DOHH2 (cell line): ENCODE measurements at regions not wholly inside any gene's neighbourhood (a gene's known extent, or its start where the extent isn't known, plus 50 kb on each side); places are given as distances from the start of the nearest gene placed in this dataset.

Experiments
- H3F3A ChIP-seq: fragments of 200-600 bp; sonication (generic), shearing (Covaris generic); 2 replicates; pipeline ENCODE4 v1.6.0; 2016; ENCODE audit warnings: antibody characterized with exemption, mild to moderate bottlenecking; ENCODE audit not compliant: control insufficient read depth, insufficient read depth
- H3K27ac ChIP-seq: fragments of 200-600 bp; sonication (generic); 2 replicates; pipeline ENCODE4 v1.5.1; 2014; ENCODE audit warnings: low read depth, mild to moderate bottlenecking, low read length, moderate library complexity
- H3K27me3 ChIP-seq: fragments of 200-600 bp; sonication (generic); 2 replicates; pipeline ENCODE4 v1.6.1; 2014; ENCODE audit warnings: mild to moderate bottlenecking, low read length, mixed read lengths; ENCODE audit not compliant: control insufficient read depth
- H3K36me3 ChIP-seq: fragments of 200-600 bp; sonication (generic); 2 replicates; pipeline ENCODE4 v1.6.1; 2014; ENCODE audit warnings: mild to moderate bottlenecking, low read length, moderate library complexity, mixed read lengths; ENCODE audit not compliant: control insufficient read depth
- H3K4me1 ChIP-seq: fragments of 200-600 bp; sonication (generic); 2 replicates; pipeline ENCODE4 v1.6.1; 2014; ENCODE audit warnings: mild to moderate bottlenecking, low read length, mixed read lengths; ENCODE audit not compliant: control insufficient read depth
- H3K4me2 ChIP-seq: fragments of 200-600 bp; sonication (generic); 2 replicates; pipeline ENCODE4 v1.6.0; 2014; ENCODE audit warnings: mild to moderate bottlenecking, low read length, moderate library complexity
- H3K4me3 ChIP-seq: fragments of 200-600 bp; sonication (generic); 2 replicates; pipeline ENCODE4 v1.5.1; 2014; ENCODE audit warnings: mild to moderate bottlenecking, low read length, mixed read lengths
- H3K79me2 ChIP-seq: fragments of 200-600 bp; sonication (generic); 2 replicates; pipeline ENCODE4 v1.6.1; 2014; ENCODE audit warnings: mild to moderate bottlenecking, low read length, mixed read lengths; ENCODE audit not compliant: control insufficient read depth
- H3K9me2 ChIP-seq: fragments of 200-600 bp; sonication (generic); replicated peaks from 2 replicates; pipeline ENCODE4 v1.6.1; 2014; ENCODE audit warnings: mild to moderate bottlenecking, low read length, mixed read lengths; ENCODE audit not compliant: control insufficient read depth
- H3K9me3 ChIP-seq: fragments of 200-600 bp; sonication (generic); 2 replicates; pipeline ENCODE4 v1.6.1; 2014; ENCODE audit warnings: antibody characterized with exemption, low read length, mixed read lengths; ENCODE audit not compliant: control insufficient read depth, insufficient read depth
- H4K20me1 ChIP-seq: fragments of 200-600 bp; sonication (generic); 2 replicates; pipeline ENCODE4 v1.6.0; 2014; ENCODE audit warnings: low read depth, mild to moderate bottlenecking, antibody characterized with exemption, low read length, moderate library complexity; ENCODE audit not compliant: control insufficient read depth, insufficient read depth
- EZH2phosphoT487 ChIP-seq: fragments of 200-600 bp; sonication (generic); IDR thresholded peaks from 2 replicates; pipeline ENCODE4 v1.6.1; 2017; ENCODE audit warnings: borderline replicate concordance, mild to moderate bottlenecking, antibody characterized with exemption, low read length, moderate library complexity, mixed read lengths
- TF ChIP-seq, protein P1 (sequence below): fragments of 200-600 bp; sonication (generic); IDR thresholded peaks from one replicate; pipeline ENCODE4 v1.5.1; 2014; ENCODE audit warnings: antibody characterized with exemption, mild to moderate bottlenecking, low read depth, low read length; ENCODE audit not compliant: poor library complexity, severe bottlenecking

DNA sequence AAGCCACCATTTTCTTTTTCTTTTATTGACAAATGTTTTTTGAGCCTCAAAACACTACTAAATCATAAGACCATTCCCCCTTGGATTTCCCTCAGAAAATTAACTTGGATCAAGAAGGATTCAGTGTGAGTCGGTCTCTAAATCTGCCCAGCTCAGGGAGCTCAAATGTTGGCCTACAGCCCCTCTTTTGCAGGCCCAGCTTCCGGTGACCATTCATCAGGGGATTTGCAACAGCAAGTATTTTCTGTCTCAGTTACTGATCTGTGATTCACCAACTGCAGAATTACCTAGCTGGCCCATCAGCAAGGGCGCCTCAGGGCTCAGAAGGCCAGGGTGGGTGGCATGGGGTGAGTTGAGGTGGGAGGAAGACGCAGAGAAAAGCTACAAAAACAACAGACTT lies 318.1 kb downstream of the CDC5L start:
- H3F3A ChIP-seq, result no peaks in the 10 kb centered on the region
- H3K9me2 ChIP-seq, result no peaks in the 10 kb centered on the region
- no peak overlapping the region for H3K27ac ChIP-seq
- H3K4me1 ChIP-seq, result no peaks in the 10 kb centered on the region
- no peaks in the 10 kb centered on the region for H3K79me2 ChIP-seq
- H4K20me1 ChIP-seq, result no peaks in the 10 kb centered on the region
- no peaks in the 10 kb centered on the region for H3K27me3 ChIP-seq
- H3K4me2 ChIP-seq, result no peak overlapping the region
- H3K36me3 ChIP-seq, result no peaks in the 10 kb centered on the region
- H3K4me3 ChIP-seq, result no peak overlapping the region
- no peak for TF ChIP-seq EZH2phosphoT487
- TF ChIP-seq, protein P1, sequence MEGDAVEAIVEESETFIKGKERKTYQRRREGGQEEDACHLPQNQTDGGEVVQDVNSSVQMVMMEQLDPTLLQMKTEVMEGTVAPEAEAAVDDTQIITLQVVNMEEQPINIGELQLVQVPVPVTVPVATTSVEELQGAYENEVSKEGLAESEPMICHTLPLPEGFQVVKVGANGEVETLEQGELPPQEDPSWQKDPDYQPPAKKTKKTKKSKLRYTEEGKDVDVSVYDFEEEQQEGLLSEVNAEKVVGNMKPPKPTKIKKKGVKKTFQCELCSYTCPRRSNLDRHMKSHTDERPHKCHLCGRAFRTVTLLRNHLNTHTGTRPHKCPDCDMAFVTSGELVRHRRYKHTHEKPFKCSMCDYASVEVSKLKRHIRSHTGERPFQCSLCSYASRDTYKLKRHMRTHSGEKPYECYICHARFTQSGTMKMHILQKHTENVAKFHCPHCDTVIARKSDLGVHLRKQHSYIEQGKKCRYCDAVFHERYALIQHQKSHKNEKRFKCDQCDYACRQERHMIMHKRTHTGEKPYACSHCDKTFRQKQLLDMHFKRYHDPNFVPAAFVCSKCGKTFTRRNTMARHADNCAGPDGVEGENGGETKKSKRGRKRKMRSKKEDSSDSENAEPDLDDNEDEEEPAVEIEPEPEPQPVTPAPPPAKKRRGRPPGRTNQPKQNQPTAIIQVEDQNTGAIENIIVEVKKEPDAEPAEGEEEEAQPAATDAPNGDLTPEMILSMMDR, result no peak
- H3K9me3 ChIP-seq, result no peaks in the 10 kb centered on the region

DNA sequence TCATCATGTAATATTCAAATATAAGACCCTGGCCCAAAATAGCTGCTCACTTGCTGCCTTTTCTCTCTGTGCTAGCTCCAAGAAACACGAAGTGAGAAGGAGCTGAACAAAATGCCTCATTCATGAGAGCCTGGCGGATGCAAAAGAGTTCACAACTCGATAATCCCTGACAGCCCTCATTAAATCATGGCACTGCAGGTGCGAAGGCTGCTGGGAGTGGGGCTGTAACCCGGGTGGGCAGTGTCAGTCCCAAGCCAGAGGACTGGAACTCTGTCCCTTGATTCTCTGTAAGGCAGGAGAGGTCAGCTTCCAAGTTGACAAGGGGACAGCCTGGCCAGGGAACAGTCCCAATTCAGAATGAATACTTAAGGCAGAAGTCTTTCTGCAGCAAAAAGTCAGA lies 318.5 kb downstream of the CDC5L start:
- Histone ChIP-seq H3K27me3 (no peaks in the 10 kb centered on the region), H3K27ac (no peak overlapping the region), H3K4me3 (no peak overlapping the region), H3K9me2 (no peaks in the 10 kb centered on the region), H4K20me1 (no peaks in the 10 kb centered on the region), H3K9me3 (no peaks in the 10 kb centered on the region), H3K79me2 (no peaks in the 10 kb centered on the region), H3K36me3 (no peaks in the 10 kb centered on the region), H3K4me1 (no peaks in the 10 kb centered on the region), H3F3A (no peaks in the 10 kb centered on the region), H3K4me2 (no peak overlapping the region)
- TF ChIP-seq, protein P1, result no peak

DNA sequence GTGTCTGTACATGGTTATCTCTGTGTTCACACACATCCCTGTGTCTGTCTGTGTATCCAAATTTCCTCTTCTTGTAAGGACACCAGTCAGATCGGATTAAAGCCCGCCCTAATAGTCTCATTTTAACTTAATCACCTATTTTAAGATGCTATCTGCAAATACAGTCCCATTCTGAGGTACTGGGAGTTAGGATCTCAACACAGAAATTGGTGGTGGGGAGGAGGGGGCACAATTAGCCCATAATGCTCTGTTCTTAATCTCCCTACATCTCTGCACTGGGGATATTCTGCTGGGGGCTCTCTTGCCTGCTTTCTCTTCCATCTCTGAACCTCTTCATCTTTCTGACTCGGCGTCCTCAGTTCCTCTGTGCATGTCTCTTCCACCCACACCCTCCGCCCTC lies 320.7 kb downstream of the CDC5L start:
- no peaks in the 10 kb centered on the region for H3K9me3 ChIP-seq
- no peak overlapping the region for H3K27ac ChIP-seq
- H3K4me3 ChIP-seq, result no peak overlapping the region
- no peaks in the 10 kb centered on the region for H3K4me1 ChIP-seq
- no peaks in the 10 kb centered on the region for H3F3A ChIP-seq
- H3K36me3 ChIP-seq, result no peaks in the 10 kb centered on the region
- TF ChIP-seq, protein P1, result no peak
- no peak for TF ChIP-seq EZH2phosphoT487
- H3K9me2 ChIP-seq, result no peaks in the 10 kb centered on the region
- no peaks in the 10 kb centered on the region for H3K27me3 ChIP-seq
- no peak overlapping the region for H3K4me2 ChIP-seq
- no peaks in the 10 kb centered on the region for H4K20me1 ChIP-seq
- no peaks in the 10 kb centered on the region for H3K79me2 ChIP-seq
